ENCODE measurements at regions not wholly inside any gene's neighbourhood (a gene's known extent, or its start where the extent isn't known, plus 50 kb on each side); places are given as distances from the start of the nearest gene placed in this dataset.

- TF ChIP-seq POLR2A (IDR thresholded peaks at IDR 0.05; ENCODE audit: low read depth, low read length), result no peak
- no peak for TF ChIP-seq POLR2AphosphoS5 (IDR thresholded peaks at IDR 0.05; ENCODE audit: low read depth, low read length)
- no peak for TF ChIP-seq TAF1 (IDR thresholded peaks at IDR 0.05; ENCODE audit: low read depth, low read length)
- no peak for TF ChIP-seq POU2F2 (IDR thresholded peaks at IDR 0.05; ENCODE audit: low read depth, low read length)
- TF ChIP-seq SPI1 (IDR thresholded peaks at IDR 0.05; ENCODE audit: low read depth, low read length), result no peak
- no peak for TF ChIP-seq PAX5 (IDR thresholded peaks at IDR 0.05; ENCODE audit: insufficient read depth, low read length, severe bottlenecking)
These were observed 241.8 kb upstream of the PRDM1 start for GRCh38 chr6:105844275-105844883.

Measured in GM12891 (cell line).